OCI-LY3 (cell line): ENCODE measurements at regions not wholly inside any gene's neighbourhood (a gene's known extent, or its start where the extent isn't known, plus 50 kb on each side); places are given as distances from the start of the nearest gene placed in this dataset.

Experiments
- EZH2phosphoT487 ChIP-seq: fragments of 200-600 bp; shearing (Covaris generic); IDR thresholded peaks from 2 replicates; pipeline ENCODE4 v1.6.1; 2018; ENCODE audit warnings: antibody characterized with exemption, mixed run types, low read depth
- TF ChIP-seq, protein P1 (sequence below): fragments of 200-600, 300-600 bp; sonication (generic); IDR thresholded peaks from 2 replicates; pipeline ENCODE4 v1.5.1; 2014; ENCODE audit warnings: antibody characterized with exemption, low read length, low read depth

DNA sequence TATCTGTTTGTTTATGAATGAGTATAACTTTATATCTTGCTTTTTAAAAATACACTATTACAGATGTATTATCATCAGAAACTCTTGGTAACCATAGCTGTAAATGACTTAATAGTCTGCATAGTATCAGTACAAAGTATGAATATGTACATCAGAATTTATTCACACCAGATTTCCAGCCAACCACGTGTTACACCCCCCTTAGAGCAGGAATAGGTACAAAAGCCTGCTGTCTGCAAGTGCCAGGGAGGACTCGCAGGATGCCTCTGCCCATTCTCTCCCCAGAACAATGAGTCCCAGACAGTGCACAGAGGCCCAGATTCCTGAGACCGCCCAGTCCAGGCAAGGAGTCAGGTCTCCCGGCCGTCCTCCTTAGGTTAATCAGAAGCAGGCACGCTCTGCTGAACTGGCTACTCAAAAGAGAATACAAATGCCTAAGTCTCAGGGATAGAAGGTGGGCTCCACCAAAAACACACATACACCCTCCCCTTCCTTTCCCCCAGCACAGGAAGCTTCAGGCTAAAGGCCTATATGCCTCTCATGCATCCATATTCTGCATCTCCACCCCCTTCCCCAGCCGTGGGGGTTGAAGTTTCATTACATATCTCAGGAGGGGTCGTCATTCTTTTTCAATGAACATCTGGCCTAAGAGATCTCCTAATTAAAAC lies 159.1 kb upstream of the CDH11 start:
- TF ChIP-seq, protein P1, sequence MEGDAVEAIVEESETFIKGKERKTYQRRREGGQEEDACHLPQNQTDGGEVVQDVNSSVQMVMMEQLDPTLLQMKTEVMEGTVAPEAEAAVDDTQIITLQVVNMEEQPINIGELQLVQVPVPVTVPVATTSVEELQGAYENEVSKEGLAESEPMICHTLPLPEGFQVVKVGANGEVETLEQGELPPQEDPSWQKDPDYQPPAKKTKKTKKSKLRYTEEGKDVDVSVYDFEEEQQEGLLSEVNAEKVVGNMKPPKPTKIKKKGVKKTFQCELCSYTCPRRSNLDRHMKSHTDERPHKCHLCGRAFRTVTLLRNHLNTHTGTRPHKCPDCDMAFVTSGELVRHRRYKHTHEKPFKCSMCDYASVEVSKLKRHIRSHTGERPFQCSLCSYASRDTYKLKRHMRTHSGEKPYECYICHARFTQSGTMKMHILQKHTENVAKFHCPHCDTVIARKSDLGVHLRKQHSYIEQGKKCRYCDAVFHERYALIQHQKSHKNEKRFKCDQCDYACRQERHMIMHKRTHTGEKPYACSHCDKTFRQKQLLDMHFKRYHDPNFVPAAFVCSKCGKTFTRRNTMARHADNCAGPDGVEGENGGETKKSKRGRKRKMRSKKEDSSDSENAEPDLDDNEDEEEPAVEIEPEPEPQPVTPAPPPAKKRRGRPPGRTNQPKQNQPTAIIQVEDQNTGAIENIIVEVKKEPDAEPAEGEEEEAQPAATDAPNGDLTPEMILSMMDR = no peak
- TF ChIP-seq EZH2phosphoT487 = no peak
